ENCODE measurements at regions not wholly inside any gene's neighbourhood (a gene's known extent, or its start where the extent isn't known, plus 50 kb on each side); places are given as distances from the start of the nearest gene placed in this dataset.
"Not testable (repeated sequence)": the region's sequence is repeated elsewhere in the genome, so short reads cannot be mapped to it uniquely, and the experiment has no call there.

GRCh38 chr1:56123421-56123820, 455.9 kb downstream of the PLPP3 start:
- TF ChIP-seq ZFX (IDR thresholded peaks at IDR 0.05; ENCODE audit: borderline replicate concordance) (no peak), CTCF (IDR thresholded peaks at IDR 0.05) (no peak)

GRCh38 chr1:56120021-56120420, 459.3 kb downstream of the PLPP3 start:
- no peak overlapping the region for H3K27ac ChIP-seq
- TF ChIP-seq CTCF (IDR thresholded peaks at IDR 0.05), result no peak
- TF ChIP-seq ZFX (IDR thresholded peaks at IDR 0.05; ENCODE audit: borderline replicate concordance), result no peak

More at GRCh38 chr1:56123421-56123820, 455.9 kb downstream of the PLPP3 start:
- H3K27ac ChIP-seq, result no peak overlapping the region

GRCh38 chr1:56118676-56119075, 460.7 kb downstream of the PLPP3 start:
- not testable (repeated sequence) for H3K27ac ChIP-seq

GRCh38 chr1:56115701-56116100, 463.7 kb downstream of the PLPP3 start:
- TF ChIP-seq ZFX (IDR thresholded peaks at IDR 0.05; ENCODE audit: borderline replicate concordance) (no peak), CTCF (IDR thresholded peaks at IDR 0.05) (no peak)
- no peak overlapping the region for H3K27ac ChIP-seq

GRCh38 chr1:56113679-56114078, 465.7 kb downstream of the PLPP3 start:
- TF ChIP-seq ZFX (IDR thresholded peaks at IDR 0.05; ENCODE audit: borderline replicate concordance) (no peak), CTCF (IDR thresholded peaks at IDR 0.05) (no peak)

GRCh38 chr1:56107275-56107638, 472.1 kb downstream of the PLPP3 start:
- H3K27ac ChIP-seq, result no peak overlapping the region
- TF ChIP-seq CTCF (IDR thresholded peaks at IDR 0.05), result no peak
- TF ChIP-seq ZFX (IDR thresholded peaks at IDR 0.05; ENCODE audit: borderline replicate concordance), result no peak

More at GRCh38 chr1:56113679-56114078, 465.7 kb downstream of the PLPP3 start:
- H3K27ac ChIP-seq, result no peak overlapping the region

GRCh38 chr1:56106531-56107274, 472.7 kb downstream of the PLPP3 start:
- TF ChIP-seq ZFX (IDR thresholded peaks at IDR 0.05; ENCODE audit: borderline replicate concordance) (no peak), CTCF (IDR thresholded peaks at IDR 0.05) (no peak)

GRCh38 chr1:56105397-56105796, 474.0 kb downstream of the PLPP3 start:
- H3K27ac ChIP-seq, result no peak overlapping the region
- TF ChIP-seq ZFX (IDR thresholded peaks at IDR 0.05; ENCODE audit: borderline replicate concordance) (no peak), CTCF (IDR thresholded peaks at IDR 0.05) (no peak)

More at GRCh38 chr1:56106531-56107274, 472.7 kb downstream of the PLPP3 start:
- H3K27ac ChIP-seq, result no peak overlapping the region

Measured in 22Rv1 (cell line).